ENCODE measurements at regions not wholly inside any gene's neighbourhood (a gene's known extent, or its start where the extent isn't known, plus 50 kb on each side); places are given as distances from the start of the nearest gene placed in this dataset.
A peak's percentile ranks its signal among the peaks of the same experiment; 100 is the strongest.

DNA sequence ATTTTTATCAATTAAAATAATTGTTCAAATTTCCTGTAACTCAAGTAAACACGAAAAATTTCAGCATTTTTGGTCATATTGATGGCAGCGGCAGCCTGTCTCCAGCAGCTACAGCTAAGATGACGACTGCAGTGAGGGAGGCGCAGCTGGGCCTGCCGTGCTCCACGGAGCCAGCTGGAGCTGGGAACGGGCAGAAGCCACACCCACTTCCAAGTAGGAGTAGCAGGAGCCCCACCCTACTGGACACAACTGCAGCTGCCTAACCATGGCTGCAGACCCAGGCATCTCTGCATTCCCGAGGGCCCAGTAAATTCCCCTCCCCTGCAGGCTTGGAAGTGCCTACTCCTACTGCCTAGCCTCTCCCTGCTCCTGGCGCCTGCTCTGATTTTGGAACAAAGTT, 2031.7 kb downstream of the EFNA5 start:
- TF ChIP-seq, protein P1, sequence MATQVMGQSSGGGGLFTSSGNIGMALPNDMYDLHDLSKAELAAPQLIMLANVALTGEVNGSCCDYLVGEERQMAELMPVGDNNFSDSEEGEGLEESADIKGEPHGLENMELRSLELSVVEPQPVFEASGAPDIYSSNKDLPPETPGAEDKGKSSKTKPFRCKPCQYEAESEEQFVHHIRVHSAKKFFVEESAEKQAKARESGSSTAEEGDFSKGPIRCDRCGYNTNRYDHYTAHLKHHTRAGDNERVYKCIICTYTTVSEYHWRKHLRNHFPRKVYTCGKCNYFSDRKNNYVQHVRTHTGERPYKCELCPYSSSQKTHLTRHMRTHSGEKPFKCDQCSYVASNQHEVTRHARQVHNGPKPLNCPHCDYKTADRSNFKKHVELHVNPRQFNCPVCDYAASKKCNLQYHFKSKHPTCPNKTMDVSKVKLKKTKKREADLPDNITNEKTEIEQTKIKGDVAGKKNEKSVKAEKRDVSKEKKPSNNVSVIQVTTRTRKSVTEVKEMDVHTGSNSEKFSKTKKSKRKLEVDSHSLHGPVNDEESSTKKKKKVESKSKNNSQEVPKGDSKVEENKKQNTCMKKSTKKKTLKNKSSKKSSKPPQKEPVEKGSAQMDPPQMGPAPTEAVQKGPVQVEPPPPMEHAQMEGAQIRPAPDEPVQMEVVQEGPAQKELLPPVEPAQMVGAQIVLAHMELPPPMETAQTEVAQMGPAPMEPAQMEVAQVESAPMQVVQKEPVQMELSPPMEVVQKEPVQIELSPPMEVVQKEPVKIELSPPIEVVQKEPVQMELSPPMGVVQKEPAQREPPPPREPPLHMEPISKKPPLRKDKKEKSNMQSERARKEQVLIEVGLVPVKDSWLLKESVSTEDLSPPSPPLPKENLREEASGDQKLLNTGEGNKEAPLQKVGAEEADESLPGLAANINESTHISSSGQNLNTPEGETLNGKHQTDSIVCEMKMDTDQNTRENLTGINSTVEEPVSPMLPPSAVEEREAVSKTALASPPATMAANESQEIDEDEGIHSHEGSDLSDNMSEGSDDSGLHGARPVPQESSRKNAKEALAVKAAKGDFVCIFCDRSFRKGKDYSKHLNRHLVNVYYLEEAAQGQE (IDR thresholded peaks at IDR 0.05; ENCODE audit: insufficient read depth in 1 of 2, low read depth in 2 of 2, low read length in 2 of 2), result no peak
- TF ChIP-seq FOXP2 (optimal IDR thresholded peaks at IDR 0.05; ENCODE audit: borderline replicate concordance, extremely low read depth, extremely low read length, insufficient read depth), result peak; percentile 26

DNA sequence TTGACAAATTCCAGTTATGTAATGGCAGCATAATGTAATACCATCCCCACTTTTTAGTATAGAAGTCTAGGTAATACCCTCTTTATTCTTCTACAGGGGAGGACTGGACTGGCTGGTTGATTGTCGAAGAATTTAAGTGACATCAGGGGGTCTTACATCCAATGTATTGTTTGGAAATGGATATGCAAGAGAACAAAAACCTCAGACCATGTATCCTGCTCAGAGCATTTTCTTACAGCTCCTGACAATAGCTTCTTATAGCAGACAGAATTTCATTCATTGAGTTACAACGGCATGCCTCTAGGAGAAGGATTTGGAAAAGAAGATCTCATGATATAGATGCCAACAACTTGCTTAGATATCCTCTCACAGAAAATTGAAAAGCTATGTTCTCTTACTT, 2032.3 kb downstream of the EFNA5 start:
- no peak for TF ChIP-seq SIN3A (IDR thresholded peaks at IDR 0.05; ENCODE audit: borderline replicate concordance, insufficient read depth, low read length)
- no peak for TF ChIP-seq FOXP2 (optimal IDR thresholded peaks at IDR 0.05; ENCODE audit: borderline replicate concordance, extremely low read depth, extremely low read length, insufficient read depth)
- TF ChIP-seq TAF1 (IDR thresholded peaks at IDR 0.05; ENCODE audit: borderline replicate concordance, insufficient read depth, low read length), result no peak
- TF ChIP-seq, protein P1 (IDR thresholded peaks at IDR 0.05; ENCODE audit: insufficient read depth in 1 of 2, low read depth in 2 of 2, low read length in 2 of 2), result no peak
- TF ChIP-seq POLR2AphosphoS5 (IDR thresholded peaks at IDR 0.05; ENCODE audit: low read depth, low read length), result no peak

DNA sequence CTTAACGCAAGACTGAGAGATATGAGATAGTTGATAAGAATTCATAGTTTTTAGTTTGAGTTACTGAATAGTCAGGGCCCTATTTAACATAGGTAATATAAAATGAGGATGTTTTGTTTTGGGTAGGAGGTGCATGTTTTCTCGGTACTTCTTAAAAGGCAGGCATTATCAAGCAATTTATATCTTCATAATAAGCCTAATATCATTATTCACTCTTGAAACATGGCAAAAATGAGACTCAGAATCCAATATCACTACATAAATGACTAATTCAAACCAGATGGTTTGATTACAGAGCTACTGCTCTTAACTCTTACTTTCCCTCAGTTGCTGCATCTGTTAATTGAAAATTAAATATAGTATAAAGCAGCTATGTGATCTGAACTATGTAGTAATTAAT, 2038.7 kb downstream of the EFNA5 start:
- TF ChIP-seq, protein P1 (IDR thresholded peaks at IDR 0.05; ENCODE audit: insufficient read depth in 1 of 2, low read depth in 2 of 2, low read length in 2 of 2), result no peak
- TF ChIP-seq TAF1 (IDR thresholded peaks at IDR 0.05; ENCODE audit: borderline replicate concordance, insufficient read depth, low read length) (no peak), SIN3A (IDR thresholded peaks at IDR 0.05; ENCODE audit: borderline replicate concordance, insufficient read depth, low read length) (no peak), FOXP2 (optimal IDR thresholded peaks at IDR 0.05; ENCODE audit: borderline replicate concordance, extremely low read depth, extremely low read length, insufficient read depth) (no peak), POLR2AphosphoS5 (IDR thresholded peaks at IDR 0.05; ENCODE audit: low read depth, low read length) (no peak)

DNA sequence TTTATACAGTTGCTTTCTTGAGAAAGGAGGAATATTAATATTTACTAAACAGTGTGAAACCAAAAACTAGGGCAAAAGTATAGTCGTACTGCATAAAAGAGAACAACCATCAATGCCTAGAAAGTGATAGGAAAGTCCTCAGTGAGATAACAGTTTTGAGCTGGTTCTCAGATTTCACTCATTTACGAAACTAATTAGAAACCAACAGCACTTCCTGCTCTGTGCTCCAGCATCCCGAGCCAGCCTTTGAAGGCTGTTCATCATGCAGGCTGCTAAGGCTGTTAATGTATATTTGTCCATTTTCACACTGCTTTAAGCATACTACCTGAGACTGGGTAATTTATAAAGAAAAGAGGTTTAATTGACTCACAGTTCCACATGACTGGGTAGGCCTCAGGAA, 2039.9 kb downstream of the EFNA5 start:
- no peak for TF ChIP-seq TAF1 (IDR thresholded peaks at IDR 0.05; ENCODE audit: borderline replicate concordance, insufficient read depth, low read length)
- no peak for TF ChIP-seq SIN3A (IDR thresholded peaks at IDR 0.05; ENCODE audit: borderline replicate concordance, insufficient read depth, low read length)
- TF ChIP-seq POLR2AphosphoS5 (IDR thresholded peaks at IDR 0.05; ENCODE audit: low read depth, low read length), result no peak
- no peak for TF ChIP-seq FOXP2 (optimal IDR thresholded peaks at IDR 0.05; ENCODE audit: borderline replicate concordance, extremely low read depth, extremely low read length, insufficient read depth)
- TF ChIP-seq, protein P1 (IDR thresholded peaks at IDR 0.05; ENCODE audit: insufficient read depth in 1 of 2, low read depth in 2 of 2, low read length in 2 of 2), result no peak

DNA sequence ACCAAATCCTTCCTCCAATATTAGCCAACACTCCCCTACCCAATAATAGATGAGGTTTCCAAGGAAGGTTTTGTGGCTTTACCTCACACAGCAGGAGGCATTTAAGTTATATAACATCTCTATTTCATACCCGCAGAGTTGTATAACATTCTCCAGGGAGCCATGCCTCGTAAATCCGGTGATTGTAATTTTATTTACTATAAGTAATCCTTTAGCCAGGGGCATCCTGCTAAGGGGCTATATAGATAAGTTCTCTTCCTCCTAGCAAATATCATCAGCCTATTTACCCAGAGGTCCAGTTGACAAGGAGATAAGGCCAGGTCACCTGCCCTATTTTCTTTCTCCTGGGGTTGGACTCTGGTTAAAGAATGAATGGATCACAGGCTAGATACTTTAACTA, 2051.0 kb downstream of the EFNA5 start:
- TF ChIP-seq, protein P1 (IDR thresholded peaks at IDR 0.05; ENCODE audit: insufficient read depth in 1 of 2, low read depth in 2 of 2, low read length in 2 of 2), result no peak
- TF ChIP-seq POLR2AphosphoS5 (IDR thresholded peaks at IDR 0.05; ENCODE audit: low read depth, low read length), result no peak
- no peak for TF ChIP-seq TAF1 (IDR thresholded peaks at IDR 0.05; ENCODE audit: borderline replicate concordance, insufficient read depth, low read length)
- no peak for TF ChIP-seq SIN3A (IDR thresholded peaks at IDR 0.05; ENCODE audit: borderline replicate concordance, insufficient read depth, low read length)
- no peak for TF ChIP-seq FOXP2 (optimal IDR thresholded peaks at IDR 0.05; ENCODE audit: borderline replicate concordance, extremely low read depth, extremely low read length, insufficient read depth)

Measured in PFSK-1 (cell line).